K562 (cell line): ENCODE measurements at regions not wholly inside any gene's neighbourhood (a gene's known extent, or its start where the extent isn't known, plus 50 kb on each side); places are given as distances from the start of the nearest gene placed in this dataset.

Experiments used
- ATAC-seq: fragments of 200-7000 bp; cut with Tn5 transposase; 3 replicates; pipeline ENCODE4 v1.9.1; 2020; ENCODE audit warnings: moderate library complexity
- BruUV-seq: library from RNA; stranded (reverse); fragments of 400-500 nt; replicated peaks from 2 replicates; lab custom pipeline; 2021; lab: Mats Ljungman, UMichigan
- CTCF ChIA-PET: fragments of 300-600 bp; formaldehyde crosslinking; extraction: SDS; loops from one replicate; lab custom pipeline; 2021; ENCODE audit warnings: low intra/inter-chr PET ratio; lab: Yijun Ruan, JAX
- POLR2A ChIA-PET: fragments of 300-600, 350-650 bp; sonication (Branson Sonifier 250); formaldehyde crosslinking; extraction: SDS; loops from one replicate; lab custom pipeline; 2021; ENCODE audit warnings: antibody characterized with exemption, inconsistent platforms; lab: Yijun Ruan, JAX
- DNase-seq, 4 experiments: peaks; one replicate each; pipeline versions ENCODE4 v3.0.0 to v3.0.0-alpha.2; 2011 to 2018; ENCODE audit warnings: low spot score in 3 of 4, mixed read lengths in 3 of 4; ENCODE audit errors: extremely low read depth in 1 of 4
- FAIRE-seq: peaks from 2 replicates; lab custom pipeline; 2011; peaks lifted over from hg19 to GRCh38; lab: Jason Lieb, UNC
- H2AFZ ChIP-seq: 2 replicates; pipeline ENCODE4 v1.6.0; 2011; ENCODE audit warnings: low read depth, low read length, control low read depth, inconsistent platforms
- H3K27ac ChIP-seq: fragments of 200-600 bp; 3 replicates; pipeline ENCODE4 v1.8.0; 2011; ENCODE audit warnings: low read depth, mild to moderate bottlenecking, control low read depth, inconsistent platforms, low read length, moderate library complexity, mixed read lengths; ENCODE audit errors: extremely low read depth
- H3K27me3 ChIP-seq, 2 experiments: fragments of 300-600 bp in 1 of 2; 2 replicates in 1 of 2; 3 replicates in 1 of 2; pipeline versions ENCODE4 v1.6.0 to v1.8.0; 2011; ENCODE audit warnings: inconsistent platforms in 2 of 2, low read length in 2 of 2, mild to moderate bottlenecking in 1 of 2, mixed read lengths in 1 of 2, moderate library complexity in 1 of 2; ENCODE audit not compliant: control insufficient read depth in 2 of 2, insufficient read depth in 2 of 2
- H3K36me3 ChIP-seq: fragments of 300-600 bp; 3 replicates; pipeline ENCODE4 v1.8.0; 2011; ENCODE audit warnings: mild to moderate bottlenecking, low read length, inconsistent platforms; ENCODE audit not compliant: control insufficient read depth, insufficient read depth
- H3K4me1 ChIP-seq, 2 experiments: fragments of 200-600 bp in 1 of 2; replicated peaks in 1 of 2; 2 replicates in 1 of 2; 3 replicates in 1 of 2; pipeline versions ENCODE4 v1.5.1 to v1.8.0; 2011; ENCODE audit warnings: inconsistent platforms in 2 of 2, low read length in 2 of 2, mild to moderate bottlenecking in 1 of 2, mixed read lengths in 1 of 2, moderate library complexity in 1 of 2; ENCODE audit not compliant: control insufficient read depth in 2 of 2, insufficient read depth in 2 of 2
- H3K4me2 ChIP-seq: 2 replicates; pipeline ENCODE4 v1.6.1; 2011; ENCODE audit warnings: low read length, control low read depth, inconsistent platforms, mixed read lengths; ENCODE audit not compliant: insufficient read depth
- H3K4me3 ChIP-seq: fragments of 200-600 bp; sonication (generic), shearing (Covaris generic); 2 replicates; pipeline ENCODE4 v1.5.1; 2016; ENCODE audit warnings: control low read depth, inconsistent platforms
- H3K79me2 ChIP-seq: fragments of 200-600 bp; 3 replicates; pipeline ENCODE4 v1.8.0; 2011; ENCODE audit warnings: low read length, inconsistent platforms; ENCODE audit not compliant: control insufficient read depth, insufficient read depth
- H3K9ac ChIP-seq, 2 experiments: 2 replicates each; pipeline versions ENCODE4 v1.6.0 to v1.6.1; 2011; ENCODE audit warnings: low read depth in 2 of 2, low read length in 2 of 2, control low read depth in 1 of 2, inconsistent platforms in 1 of 2, mild to moderate bottlenecking in 1 of 2, mixed read lengths in 1 of 2; ENCODE audit not compliant: insufficient read depth in 1 of 2
- H3K9me1 ChIP-seq: one replicate; pipeline ENCODE4 v1.6.0; 2011; ENCODE audit warnings: inconsistent platforms, mild to moderate bottlenecking, low read length, moderate library complexity; ENCODE audit not compliant: control insufficient read depth, insufficient read depth
- H3K9me3 ChIP-seq: replicated peaks from 2 replicates; pipeline ENCODE4 v1.5.1; 2011; ENCODE audit warnings: low read depth, low read length, inconsistent platforms; ENCODE audit not compliant: control insufficient read depth, insufficient read depth
- H4K20me1 ChIP-seq: replicated peaks from 2 replicates; pipeline ENCODE4 v1.6.1; 2011; ENCODE audit warnings: low read length, inconsistent platforms, mixed read lengths; ENCODE audit not compliant: control insufficient read depth, insufficient read depth
- GTF2F1 ChIP-seq: IDR thresholded peaks from 2 replicates; pipeline ENCODE4 v1.6.1; 2011; ENCODE audit warnings: low read depth, low read length, improper control_type of control experiment
- HLTF ChIP-seq: fragments of 450-650 bp; IDR thresholded peaks from 2 replicates; pipeline ENCODE4 v1.6.1; 2016
- KDM1A ChIP-seq, 2 experiments: fragments of 450-650 bp; IDR thresholded peaks; 2 replicates each; pipeline ENCODE4 v1.6.1; 2016; ENCODE audit warnings: mild to moderate bottlenecking in 2 of 2
- MED1 ChIP-seq: sonication (generic); formaldehyde crosslinking; IDR thresholded peaks from 2 replicates; pipeline ENCODE4 v1.8.1; 2023; ENCODE audit warnings: missing genetic modification reagents, borderline replicate concordance
- MTF1 ChIP-seq: fragments of 250-450 bp; sonication (Bioruptor Pico); IDR thresholded peaks from 2 replicates; pipeline ENCODE4 v1.9.0; 2021; ENCODE audit warnings: moderate library complexity, mild to moderate bottlenecking, inconsistent platforms, borderline replicate concordance
- NUFIP1 ChIP-seq: fragments of 450-650 bp; IDR thresholded peaks from 2 replicates; pipeline ENCODE4 v1.6.1; 2018; ENCODE audit not compliant: partially characterized antibody
- TAF1 ChIP-seq: IDR thresholded peaks from 2 replicates; pipeline ENCODE4 v1.6.1; 2011; ENCODE audit warnings: mild to moderate bottlenecking, low read length, moderate library complexity; ENCODE audit not compliant: insufficient read depth, control insufficient read depth, severe bottlenecking; ENCODE audit errors: extremely low read depth
- ZNF766 ChIP-seq: fragments of 200-800 bp; sonication (Bioruptor generic); conservative IDR thresholded peaks from 2 replicates; pipeline ENCODE4 v1.6.1; 2016; ENCODE audit warnings: missing genetic modification characterization, missing compliant biosample characterization
- WGBS: fragments of 100-300 bp; shearing (Covaris generic); methylation state at CpG from one replicate; pipeline ENCODE4 v1.1.6; 2016; ENCODE audit warnings: low coverage, mixed read lengths; ENCODE audit not compliant: insufficient coverage; ENCODE audit errors: missing lambda C conversion rate; 5-methylcytosine and 5-hydroxymethylcytosine counted together
- in situ Hi-C: fragments of 300-500 bp; cut with MboI; formaldehyde crosslinking; loops from 4 replicates; pipeline ENCODE4 v1.15.0; 2018; ENCODE audit warnings: inconsistent platforms, mixed read lengths
- intact Hi-C: fragments of 100-400 bp; cut with micrococcal nuclease; formaldehyde crosslinking; loops from 2 replicates; pipeline ENCODE4 v1.14.2; 2022
- TF ChIP-seq, protein P1 (sequence below): fragments of 200-600 bp; sonication (generic); IDR thresholded peaks from one replicate; pipeline ENCODE4 v1.6.1; 2012; ENCODE audit warnings: mild to moderate bottlenecking, low read depth, low read length, inconsistent platforms
- TF ChIP-seq, protein P2 (sequence below): sonication (generic); formaldehyde crosslinking; IDR thresholded peaks from 2 replicates; pipeline ENCODE4 v1.8.1; 2023; ENCODE audit warnings: mild to moderate bottlenecking, missing genetic modification reagents

DNA sequence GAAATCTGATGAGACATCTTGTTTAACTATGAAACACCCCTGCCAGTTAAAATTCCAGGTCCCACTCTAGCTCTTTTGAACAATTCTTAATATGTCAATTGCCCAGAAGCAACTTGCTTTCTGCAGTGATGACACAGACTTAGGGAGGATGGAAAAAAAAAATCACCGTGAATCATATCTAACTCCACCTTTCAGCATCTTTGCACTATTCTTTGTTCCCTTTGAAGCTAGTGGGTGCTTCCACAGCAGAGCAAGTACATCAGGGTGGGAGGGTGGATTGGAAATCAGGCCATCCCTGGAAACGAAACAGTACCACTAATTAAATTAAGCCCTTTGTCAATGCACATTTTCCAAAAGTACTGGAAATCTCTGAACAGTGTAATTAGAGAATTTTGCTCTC lies 324.3 kb upstream of the MEIS1 start (continued):
- TF ChIP-seq MTF1 (CRISPR knock-in tag) (no peak), GTF2F1 (no peak)

DNA sequence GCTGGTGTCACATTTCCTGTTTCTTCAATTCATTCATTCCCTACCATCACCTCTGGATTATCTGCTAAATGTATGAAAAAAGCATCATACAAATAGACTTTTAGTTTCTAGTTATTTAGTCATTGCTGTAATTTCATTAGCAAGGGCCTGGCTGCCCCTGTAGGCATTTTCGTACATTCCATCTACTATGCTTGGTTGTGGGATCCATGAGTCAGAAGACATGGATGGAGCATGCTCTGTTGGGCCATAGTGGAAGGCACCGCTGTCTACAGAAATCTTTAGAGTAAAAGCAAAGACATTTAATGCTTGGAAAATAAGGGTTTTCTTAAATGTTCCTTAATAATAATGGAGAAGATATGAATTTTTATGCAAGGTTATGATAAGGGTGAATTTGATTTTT lies 324.8 kb upstream of the MEIS1 start:
- Histone ChIP-seq H3K4me3 (no peak overlapping the region), H3K27me3 (no peaks in the 10 kb centered on the region), H4K20me1 (no peaks in the 10 kb centered on the region), H3K4me2 (no peak overlapping the region), H3K4me1 (no peaks in the 10 kb centered on the region), H3K79me2 (no peaks in the 10 kb centered on the region), H3K9me3 (no peaks in the 10 kb centered on the region), H2AFZ (no peak overlapping the region), H3K9ac (no peak overlapping the region), H3K36me3 (no peaks in the 10 kb centered on the region), H3K9me1 (no peaks in the 10 kb centered on the region), H3K27ac (no peak overlapping the region)
- ChIA-PET POLR2A (no interaction called here), CTCF (no interaction called here)
- FAIRE-seq, result no peak
- intact Hi-C loops (no loop called here), in situ Hi-C loops (no loop called here)
- no peak for ATAC-seq
- no peak for DNase-seq
- BruUV-seq, result no TSS peak
- 3% methylated on average over 2 of the region's 2 CpGs for whole genome bisulfite sequencing
- TF ChIP-seq TAF1, result no peak
- TF ChIP-seq, protein P1, sequence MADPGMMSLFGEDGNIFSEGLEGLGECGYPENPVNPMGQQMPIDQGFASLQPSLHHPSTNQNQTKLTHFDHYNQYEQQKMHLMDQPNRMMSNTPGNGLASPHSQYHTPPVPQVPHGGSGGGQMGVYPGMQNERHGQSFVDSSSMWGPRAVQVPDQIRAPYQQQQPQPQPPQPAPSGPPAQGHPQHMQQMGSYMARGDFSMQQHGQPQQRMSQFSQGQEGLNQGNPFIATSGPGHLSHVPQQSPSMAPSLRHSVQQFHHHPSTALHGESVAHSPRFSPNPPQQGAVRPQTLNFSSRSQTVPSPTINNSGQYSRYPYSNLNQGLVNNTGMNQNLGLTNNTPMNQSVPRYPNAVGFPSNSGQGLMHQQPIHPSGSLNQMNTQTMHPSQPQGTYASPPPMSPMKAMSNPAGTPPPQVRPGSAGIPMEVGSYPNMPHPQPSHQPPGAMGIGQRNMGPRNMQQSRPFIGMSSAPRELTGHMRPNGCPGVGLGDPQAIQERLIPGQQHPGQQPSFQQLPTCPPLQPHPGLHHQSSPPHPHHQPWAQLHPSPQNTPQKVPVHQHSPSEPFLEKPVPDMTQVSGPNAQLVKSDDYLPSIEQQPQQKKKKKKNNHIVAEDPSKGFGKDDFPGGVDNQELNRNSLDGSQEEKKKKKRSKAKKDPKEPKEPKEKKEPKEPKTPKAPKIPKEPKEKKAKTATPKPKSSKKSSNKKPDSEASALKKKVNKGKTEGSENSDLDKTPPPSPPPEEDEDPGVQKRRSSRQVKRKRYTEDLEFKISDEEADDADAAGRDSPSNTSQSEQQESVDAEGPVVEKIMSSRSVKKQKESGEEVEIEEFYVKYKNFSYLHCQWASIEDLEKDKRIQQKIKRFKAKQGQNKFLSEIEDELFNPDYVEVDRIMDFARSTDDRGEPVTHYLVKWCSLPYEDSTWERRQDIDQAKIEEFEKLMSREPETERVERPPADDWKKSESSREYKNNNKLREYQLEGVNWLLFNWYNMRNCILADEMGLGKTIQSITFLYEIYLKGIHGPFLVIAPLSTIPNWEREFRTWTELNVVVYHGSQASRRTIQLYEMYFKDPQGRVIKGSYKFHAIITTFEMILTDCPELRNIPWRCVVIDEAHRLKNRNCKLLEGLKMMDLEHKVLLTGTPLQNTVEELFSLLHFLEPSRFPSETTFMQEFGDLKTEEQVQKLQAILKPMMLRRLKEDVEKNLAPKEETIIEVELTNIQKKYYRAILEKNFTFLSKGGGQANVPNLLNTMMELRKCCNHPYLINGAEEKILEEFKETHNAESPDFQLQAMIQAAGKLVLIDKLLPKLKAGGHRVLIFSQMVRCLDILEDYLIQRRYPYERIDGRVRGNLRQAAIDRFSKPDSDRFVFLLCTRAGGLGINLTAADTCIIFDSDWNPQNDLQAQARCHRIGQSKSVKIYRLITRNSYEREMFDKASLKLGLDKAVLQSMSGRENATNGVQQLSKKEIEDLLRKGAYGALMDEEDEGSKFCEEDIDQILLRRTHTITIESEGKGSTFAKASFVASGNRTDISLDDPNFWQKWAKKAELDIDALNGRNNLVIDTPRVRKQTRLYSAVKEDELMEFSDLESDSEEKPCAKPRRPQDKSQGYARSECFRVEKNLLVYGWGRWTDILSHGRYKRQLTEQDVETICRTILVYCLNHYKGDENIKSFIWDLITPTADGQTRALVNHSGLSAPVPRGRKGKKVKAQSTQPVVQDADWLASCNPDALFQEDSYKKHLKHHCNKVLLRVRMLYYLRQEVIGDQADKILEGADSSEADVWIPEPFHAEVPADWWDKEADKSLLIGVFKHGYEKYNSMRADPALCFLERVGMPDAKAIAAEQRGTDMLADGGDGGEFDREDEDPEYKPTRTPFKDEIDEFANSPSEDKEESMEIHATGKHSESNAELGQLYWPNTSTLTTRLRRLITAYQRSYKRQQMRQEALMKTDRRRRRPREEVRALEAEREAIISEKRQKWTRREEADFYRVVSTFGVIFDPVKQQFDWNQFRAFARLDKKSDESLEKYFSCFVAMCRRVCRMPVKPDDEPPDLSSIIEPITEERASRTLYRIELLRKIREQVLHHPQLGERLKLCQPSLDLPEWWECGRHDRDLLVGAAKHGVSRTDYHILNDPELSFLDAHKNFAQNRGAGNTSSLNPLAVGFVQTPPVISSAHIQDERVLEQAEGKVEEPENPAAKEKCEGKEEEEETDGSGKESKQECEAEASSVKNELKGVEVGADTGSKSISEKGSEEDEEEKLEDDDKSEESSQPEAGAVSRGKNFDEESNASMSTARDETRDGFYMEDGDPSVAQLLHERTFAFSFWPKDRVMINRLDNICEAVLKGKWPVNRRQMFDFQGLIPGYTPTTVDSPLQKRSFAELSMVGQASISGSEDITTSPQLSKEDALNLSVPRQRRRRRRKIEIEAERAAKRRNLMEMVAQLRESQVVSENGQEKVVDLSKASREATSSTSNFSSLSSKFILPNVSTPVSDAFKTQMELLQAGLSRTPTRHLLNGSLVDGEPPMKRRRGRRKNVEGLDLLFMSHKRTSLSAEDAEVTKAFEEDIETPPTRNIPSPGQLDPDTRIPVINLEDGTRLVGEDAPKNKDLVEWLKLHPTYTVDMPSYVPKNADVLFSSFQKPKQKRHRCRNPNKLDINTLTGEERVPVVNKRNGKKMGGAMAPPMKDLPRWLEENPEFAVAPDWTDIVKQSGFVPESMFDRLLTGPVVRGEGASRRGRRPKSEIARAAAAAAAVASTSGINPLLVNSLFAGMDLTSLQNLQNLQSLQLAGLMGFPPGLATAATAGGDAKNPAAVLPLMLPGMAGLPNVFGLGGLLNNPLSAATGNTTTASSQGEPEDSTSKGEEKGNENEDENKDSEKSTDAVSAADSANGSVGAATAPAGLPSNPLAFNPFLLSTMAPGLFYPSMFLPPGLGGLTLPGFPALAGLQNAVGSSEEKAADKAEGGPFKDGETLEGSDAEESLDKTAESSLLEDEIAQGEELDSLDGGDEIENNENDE, result no peak
- TF ChIP-seq MED1, result no peak
- TF ChIP-seq, protein P2, sequence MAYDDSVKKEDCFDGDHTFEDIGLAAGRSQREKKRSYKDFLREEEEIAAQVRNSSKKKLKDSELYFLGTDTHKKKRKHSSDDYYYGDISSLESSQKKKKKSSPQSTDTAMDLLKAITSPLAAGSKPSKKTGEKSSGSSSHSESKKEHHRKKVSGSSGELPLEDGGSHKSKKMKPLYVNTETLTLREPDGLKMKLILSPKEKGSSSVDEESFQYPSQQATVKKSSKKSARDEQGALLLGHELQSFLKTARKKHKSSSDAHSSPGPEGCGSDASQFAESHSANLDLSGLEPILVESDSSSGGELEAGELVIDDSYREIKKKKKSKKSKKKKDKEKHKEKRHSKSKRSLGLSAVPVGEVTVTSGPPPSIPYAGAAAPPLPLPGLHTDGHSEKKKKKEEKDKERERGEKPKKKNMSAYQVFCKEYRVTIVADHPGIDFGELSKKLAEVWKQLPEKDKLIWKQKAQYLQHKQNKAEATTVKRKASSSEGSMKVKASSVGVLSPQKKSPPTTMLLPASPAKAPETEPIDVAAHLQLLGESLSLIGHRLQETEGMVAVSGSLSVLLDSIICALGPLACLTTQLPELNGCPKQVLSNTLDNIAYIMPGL (CRISPR knock-in tag), result no peak
- TF ChIP-seq ZNF766 (CRISPR knock-in tag), result no peak
- TF ChIP-seq NUFIP1, result no peak
- TF ChIP-seq HLTF, result no peak
- TF ChIP-seq KDM1A (IDR thresholded peaks at IDR 0.05), result no peak
